GM13977 (cell line): ENCODE measurements at regions not wholly inside any gene's neighbourhood (a gene's known extent, or its start where the extent isn't known, plus 50 kb on each side); places are given as distances from the start of the nearest gene placed in this dataset.

Experiments
- DNase-seq: peaks from one replicate; pipeline ENCODE4 v3.0.0; 2012; ENCODE audit warnings: low spot score
- in situ Hi-C: fragments of 300-500 bp; cut with MboI; formaldehyde crosslinking; loops from one replicate; pipeline ENCODE4 v1.12.0; 2022; ENCODE audit warnings: low sequenced_read_pairs, low pct_unique_long_range_greater_than_20kb, mixed read lengths, inconsistent platforms; ENCODE audit not compliant: unreplicated experiment
- TF ChIP-seq, protein P1 (sequence below): IDR thresholded peaks from 2 replicates; pipeline ENCODE4 v1.5.1; 2012; ENCODE audit warnings: mild to moderate bottlenecking, control low read depth; ENCODE audit not compliant: insufficient read depth; ENCODE audit errors: extremely low read depth, missing control alignments

- TF ChIP-seq, protein P1, sequence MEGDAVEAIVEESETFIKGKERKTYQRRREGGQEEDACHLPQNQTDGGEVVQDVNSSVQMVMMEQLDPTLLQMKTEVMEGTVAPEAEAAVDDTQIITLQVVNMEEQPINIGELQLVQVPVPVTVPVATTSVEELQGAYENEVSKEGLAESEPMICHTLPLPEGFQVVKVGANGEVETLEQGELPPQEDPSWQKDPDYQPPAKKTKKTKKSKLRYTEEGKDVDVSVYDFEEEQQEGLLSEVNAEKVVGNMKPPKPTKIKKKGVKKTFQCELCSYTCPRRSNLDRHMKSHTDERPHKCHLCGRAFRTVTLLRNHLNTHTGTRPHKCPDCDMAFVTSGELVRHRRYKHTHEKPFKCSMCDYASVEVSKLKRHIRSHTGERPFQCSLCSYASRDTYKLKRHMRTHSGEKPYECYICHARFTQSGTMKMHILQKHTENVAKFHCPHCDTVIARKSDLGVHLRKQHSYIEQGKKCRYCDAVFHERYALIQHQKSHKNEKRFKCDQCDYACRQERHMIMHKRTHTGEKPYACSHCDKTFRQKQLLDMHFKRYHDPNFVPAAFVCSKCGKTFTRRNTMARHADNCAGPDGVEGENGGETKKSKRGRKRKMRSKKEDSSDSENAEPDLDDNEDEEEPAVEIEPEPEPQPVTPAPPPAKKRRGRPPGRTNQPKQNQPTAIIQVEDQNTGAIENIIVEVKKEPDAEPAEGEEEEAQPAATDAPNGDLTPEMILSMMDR, result no peak
- in situ Hi-C loops, result no loop called here
- no peak for DNase-seq
These were observed 998.5 kb upstream of the GHITM start for GRCh38 chr10:83140811-83141210.

DNA sequence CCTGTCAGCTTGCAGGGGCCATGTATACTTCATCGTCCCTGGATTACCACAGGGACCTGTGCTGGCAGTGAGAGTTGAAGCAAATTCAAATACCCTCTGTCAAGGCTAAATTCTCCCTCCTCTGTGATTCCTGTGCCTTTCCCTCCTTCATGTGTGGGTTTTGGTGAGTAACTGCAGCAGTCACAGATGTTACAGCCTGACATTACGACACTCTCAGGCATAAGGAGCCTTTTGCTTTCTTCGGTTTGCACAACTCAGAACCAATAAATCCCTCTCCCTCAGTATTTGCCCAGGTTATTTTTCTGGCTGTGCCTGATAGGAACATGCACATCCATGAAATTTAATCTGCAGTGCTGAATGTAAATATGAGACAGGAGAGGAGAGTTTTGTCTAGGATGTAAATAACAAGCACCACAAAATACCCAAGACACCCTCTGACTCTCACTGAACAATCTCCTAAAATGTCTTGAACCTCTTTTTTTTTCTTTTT lies 997.2 kb upstream of the GHITM start:
- TF ChIP-seq, protein P1, result no peak
- in situ Hi-C loops, result no loop called here
- no peak for DNase-seq

- TF ChIP-seq, protein P1, result no peak
- no peak for DNase-seq
- in situ Hi-C loops, result no loop called here
These were observed 994.8 kb upstream of the GHITM start for GRCh38 chr10:83144461-83144860.

DNA sequence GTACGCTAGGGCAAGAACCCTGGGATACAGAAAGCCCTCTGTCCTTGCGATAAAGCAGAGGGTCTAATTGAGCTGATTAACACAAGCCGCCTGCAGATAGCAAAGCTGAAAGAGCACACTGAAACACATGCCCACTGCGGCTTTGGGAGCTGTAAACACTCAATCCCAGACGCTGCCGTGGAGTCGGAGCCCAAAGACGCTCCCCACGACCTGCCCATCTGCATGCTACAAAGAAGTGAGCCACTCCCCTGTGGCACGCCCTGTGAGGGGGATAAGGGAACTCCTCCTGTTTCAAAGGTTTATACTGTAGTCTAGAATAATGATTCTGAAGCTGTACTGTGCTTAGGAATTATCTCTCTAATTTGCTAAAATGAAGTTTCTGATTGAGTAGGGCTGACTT lies 985.6 kb upstream of the GHITM start:
- in situ Hi-C loops, result no loop called here
- no peak for DNase-seq
- TF ChIP-seq, protein P1, result no peak

GRCh38 chr10:83164156-83164555 lies 975.2 kb upstream of the GHITM start:
- in situ Hi-C loops, result no loop called here
- TF ChIP-seq, protein P1, result no peak
- no peak for DNase-seq

DNA sequence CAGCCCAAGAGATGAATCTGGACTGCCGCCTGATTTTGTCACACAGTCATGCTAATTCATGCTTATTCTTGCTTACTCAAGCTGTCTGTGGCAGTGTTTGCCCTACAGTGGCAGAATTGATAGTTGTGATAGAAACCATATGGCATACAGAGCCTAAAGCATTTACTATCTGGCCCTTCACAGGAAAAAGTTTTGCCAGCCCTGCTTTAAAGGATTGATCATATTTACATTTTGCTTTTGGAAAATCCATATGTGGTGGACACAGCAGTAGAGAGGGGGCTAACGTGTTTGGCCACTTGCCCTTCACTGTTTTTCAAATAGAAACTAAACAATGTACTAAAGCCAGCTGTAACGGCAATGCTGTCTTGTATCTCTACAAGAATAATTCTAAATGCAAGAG lies 974.0 kb upstream of the GHITM start:
- TF ChIP-seq, protein P1, result no peak
- in situ Hi-C loops, result no loop called here
- DNase-seq, result no peak

DNA sequence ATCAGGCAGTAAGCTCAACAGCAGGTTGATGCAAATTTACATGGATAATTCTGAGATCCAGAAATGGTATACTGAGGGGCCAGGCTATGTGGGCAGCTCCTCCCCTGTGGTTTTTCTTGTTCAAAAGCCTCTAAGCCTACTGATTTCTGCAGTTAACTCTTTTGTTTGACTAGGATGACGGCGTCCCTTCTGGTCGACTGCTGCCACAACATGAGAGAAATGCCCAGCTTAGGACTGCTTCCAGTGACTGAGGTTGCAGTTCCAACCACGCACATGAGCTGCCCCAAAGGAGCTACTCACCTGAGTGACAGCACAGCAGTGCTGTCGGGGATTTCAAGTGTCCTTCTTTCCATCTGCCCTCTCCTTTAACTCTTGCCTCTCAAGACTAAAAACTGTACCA lies 973.0 kb upstream of the GHITM start:
- no peak for DNase-seq
- in situ Hi-C loops, result no loop called here
- TF ChIP-seq, protein P1, result no peak
